SK-N-SH (cell line): ENCODE measurements at regions not wholly inside any gene's neighbourhood (a gene's known extent, or its start where the extent isn't known, plus 50 kb on each side); places are given as distances from the start of the nearest gene placed in this dataset.
"Not testable (repeated sequence)": the region's sequence is repeated elsewhere in the genome, so short reads cannot be mapped to it uniquely, and the experiment has no call there.

Source experiments
- CTCF ChIA-PET: fragments of 300-600, 350-600 bp; formaldehyde crosslinking; extraction: SDS; loops from one replicate; lab custom pipeline; 2021; lab: Yijun Ruan, JAX
- POLR2A ChIA-PET: fragments of 350-600 bp; sonication (Branson Sonifier 250); formaldehyde crosslinking; extraction: SDS; loops from one replicate; lab custom pipeline; 2020; ENCODE audit warnings: antibody characterized with exemption, inconsistent platforms; lab: Yijun Ruan, JAX
- DNase-seq: peaks from one replicate; pipeline ENCODE4 v3.0.0; 2012
- H2AFZ ChIP-seq: fragments of 200-600 bp; sonication (generic); 2 replicates; pipeline ENCODE4 v1.8.1; 2016; ENCODE audit warnings: antibody characterized with exemption, mild to moderate bottlenecking, low read depth
- H3F3A ChIP-seq: fragments of 200-600 bp; sonication (generic); replicated peaks from 2 replicates; pipeline ENCODE3; 2016; ENCODE audit warnings: antibody characterized with exemption, mild to moderate bottlenecking; ENCODE audit not compliant: insufficient read depth
- H3K27ac ChIP-seq, 2 experiments: fragments of 200-500 bp in 1 of 2; fragments of 200-600 bp in 1 of 2; sonication (Bioruptor generic) in 1 of 2; sonication (generic), shearing (Covaris generic) in 1 of 2; 2 replicates each; pipeline versions ENCODE4 v1.5.1 to v1.6.1; 2014 to 2016; ENCODE audit warnings: low read depth in 2 of 2, inconsistent platforms in 1 of 2, low read length in 1 of 2, mild to moderate bottlenecking in 1 of 2, mixed read lengths in 1 of 2
- H3K27me3 ChIP-seq: fragments of 200-600 bp; sonication (generic), shearing (Covaris generic); 2 replicates; pipeline ENCODE4 v1.6.1; 2016; ENCODE audit warnings: mixed run types; ENCODE audit not compliant: insufficient read depth
- H3K36me3 ChIP-seq, 2 experiments: fragments of 200-500 bp in 1 of 2; fragments of 200-600 bp in 1 of 2; sonication (Bioruptor generic) in 1 of 2; sonication (generic) in 1 of 2; replicated peaks in 1 of 2; 2 replicates each; pipeline versions ENCODE3 to v1.5.1; 2014 to 2016; ENCODE audit warnings: low read length in 1 of 2, mild to moderate bottlenecking in 1 of 2; ENCODE audit not compliant: insufficient read depth in 2 of 2, control insufficient read depth in 1 of 2
- H3K4me1 ChIP-seq, 2 experiments: fragments of 200-500 bp in 1 of 2; fragments of 200-600 bp in 1 of 2; sonication (Bioruptor generic) in 1 of 2; sonication (generic), shearing (Covaris generic) in 1 of 2; 2 replicates each; pipeline versions ENCODE4 v1.5.1 to v1.6.1; 2014 to 2016; ENCODE audit warnings: low read depth in 1 of 2, low read length in 1 of 2, mixed run types in 1 of 2; ENCODE audit not compliant: insufficient read depth in 2 of 2, control insufficient read depth in 1 of 2
- H3K4me2 ChIP-seq: fragments of 200-600 bp; sonication (generic), shearing (Covaris generic); 2 replicates; pipeline ENCODE4 v1.6.1; 2017; ENCODE audit warnings: mixed run types
- H3K4me3 ChIP-seq, 2 experiments: fragments of 200-500 bp in 1 of 2; fragments of 200-600 bp in 1 of 2; sonication (Bioruptor generic) in 1 of 2; sonication (generic), shearing (Covaris generic) in 1 of 2; 2 replicates each; pipeline versions ENCODE4 v1.5.1 to v1.8.1; 2014 to 2016; ENCODE audit warnings: low read depth in 2 of 2, inconsistent platforms in 1 of 2, low read length in 1 of 2, mild to moderate bottlenecking in 1 of 2, mixed read lengths in 1 of 2, moderate library complexity in 1 of 2
- H3K79me2 ChIP-seq: fragments of 200-600 bp; sonication (generic); 2 replicates; pipeline ENCODE4 v1.8.1; 2017; ENCODE audit warnings: mild to moderate bottlenecking; ENCODE audit not compliant: insufficient read depth
- H3K9ac ChIP-seq: fragments of 200-600 bp; sonication (generic); 2 replicates; pipeline ENCODE4 v1.6.1; 2017; ENCODE audit warnings: mixed run types
- H3K9me2 ChIP-seq: fragments of 200-600 bp; sonication (generic); 2 replicates; pipeline ENCODE4 v1.6.1; 2017; ENCODE audit warnings: mixed run types
- H3K9me3 ChIP-seq: fragments of 200-600 bp; sonication (generic); 2 replicates; pipeline ENCODE4 v1.6.1; 2017; ENCODE audit warnings: mixed run types, mild to moderate bottlenecking, moderate library complexity
- H4K20me1 ChIP-seq: fragments of 200-600 bp; sonication (generic); 2 replicates; pipeline ENCODE4 v1.6.1; 2017; ENCODE audit warnings: mild to moderate bottlenecking, mixed run types; ENCODE audit not compliant: insufficient read depth
- CHD2 ChIP-seq: fragments of 150-350 bp; IDR thresholded peaks from 2 replicates; pipeline ENCODE4 v1.6.1; 2018; ENCODE audit warnings: low read length; ENCODE audit not compliant: partially characterized antibody
- EZH2phosphoT487 ChIP-seq: fragments of 200-600 bp; sonication (generic); IDR thresholded peaks from 2 replicates; pipeline ENCODE4 v1.6.1; 2017; ENCODE audit warnings: low read depth, mixed run types, mild to moderate bottlenecking, antibody characterized with exemption, moderate library complexity, borderline replicate concordance
- FOSL2 ChIP-seq: IDR thresholded peaks from 2 replicates; pipeline ENCODE4 v1.4.0; 2012; ENCODE audit warnings: low read depth, mild to moderate bottlenecking, moderate library complexity, borderline replicate concordance
- FOXJ3 ChIP-seq: sonication (generic); formaldehyde crosslinking; IDR thresholded peaks from 2 replicates; pipeline ENCODE4 v1.5.1; 2020; ENCODE audit warnings: mild to moderate bottlenecking, missing genetic modification reagents
- GATA2 ChIP-seq: sonication (generic); formaldehyde crosslinking; IDR thresholded peaks from 2 replicates; pipeline ENCODE4 v1.5.0; 2020; ENCODE audit warnings: mild to moderate bottlenecking, missing genetic modification reagents
- JUND ChIP-seq: IDR thresholded peaks from 2 replicates; pipeline ENCODE4 v1.4.0; 2012
- POLR2AphosphoS5 ChIP-seq: IDR thresholded peaks from 2 replicates; pipeline ENCODE4 v1.6.1; 2012; ENCODE audit warnings: low read depth, low read length
- RAD21 ChIP-seq: IDR thresholded peaks from 2 replicates; pipeline ENCODE4 v1.6.1; 2012; ENCODE audit warnings: mild to moderate bottlenecking, low read length
- RCOR1 ChIP-seq: fragments of 150-350 bp; IDR thresholded peaks from 2 replicates; pipeline ENCODE4 v1.6.1; 2017; ENCODE audit warnings: antibody characterized with exemption, low read length
- SIN3A ChIP-seq: IDR thresholded peaks from 2 replicates; pipeline ENCODE4 v1.6.1; 2012; ENCODE audit warnings: low read depth, mild to moderate bottlenecking, low read length, moderate library complexity, borderline replicate concordance
- SMC3 ChIP-seq: IDR thresholded peaks from 2 replicates; pipeline ENCODE4 v1.6.1; 2012; ENCODE audit warnings: low read depth, low read length, improper control_type of control experiment
- YY1 ChIP-seq: IDR thresholded peaks from 2 replicates; pipeline ENCODE4 v1.4.0; 2012; ENCODE audit warnings: low read depth, mild to moderate bottlenecking
- WGBS: methylation state at CpG from one replicate; pipeline ENCODE4 v1.1.6; 2017; ENCODE audit warnings: low lambda C conversion rate; 5-methylcytosine and 5-hydroxymethylcytosine counted together
- TF ChIP-seq, protein P1 (sequence below): fragments of 150-350 bp; IDR thresholded peaks from 2 replicates; pipeline ENCODE4 v1.6.1; 2016; ENCODE audit warnings: mild to moderate bottlenecking, low read depth, low read length
- TF ChIP-seq, protein P2 (sequence below): IDR thresholded peaks from 2 replicates; pipeline ENCODE4 v1.6.1; 2012; ENCODE audit warnings: mild to moderate bottlenecking, low read depth, low read length, moderate library complexity
- TF ChIP-seq, protein P3 (sequence below): fragments of 200-600 bp; sonication (generic); IDR thresholded peaks from 2 replicates; pipeline ENCODE4 v1.6.1; 2017; ENCODE audit warnings: antibody characterized with exemption, mild to moderate bottlenecking, moderate library complexity
- TF ChIP-seq, protein P4 (sequence below): IDR thresholded peaks from 2 replicates; pipeline ENCODE4 v1.4.0; 2012; ENCODE audit warnings: low read depth, borderline replicate concordance
- TF ChIP-seq, protein P5 (sequence below): IDR thresholded peaks from 2 replicates; pipeline ENCODE4; 2012

DNA sequence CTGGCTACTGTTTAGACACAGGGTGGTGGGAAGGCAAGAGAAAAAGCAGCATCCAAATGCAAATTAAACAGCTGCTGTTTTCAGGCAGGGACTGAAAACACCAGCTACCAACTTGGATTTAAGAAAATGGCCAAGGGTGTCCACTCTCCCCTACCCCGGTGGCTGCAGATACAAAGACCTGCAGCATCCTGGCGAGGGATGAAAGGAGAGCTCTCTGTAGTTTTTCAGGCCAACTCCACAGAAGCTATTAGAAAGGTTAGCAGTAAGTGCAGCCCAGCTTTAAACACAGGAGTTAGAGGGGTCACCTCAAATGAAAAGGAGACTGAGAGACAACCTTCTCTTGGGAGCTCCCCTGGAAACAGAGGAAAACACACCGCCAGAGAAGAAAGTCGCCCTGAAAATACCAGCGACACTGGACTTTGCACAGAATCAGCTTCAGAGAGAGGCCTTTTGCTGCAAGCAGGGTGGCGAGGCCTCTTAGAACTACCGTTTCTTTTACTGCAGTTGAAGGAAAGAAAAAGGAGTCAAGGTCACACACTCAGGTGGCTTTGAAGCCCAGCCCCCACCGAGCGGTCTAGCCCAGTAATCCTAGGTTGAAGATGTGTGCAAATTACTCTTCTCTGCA, 74.4 kb upstream of the TIAM1 start:
- H3K4me2 ChIP-seq: no peak overlapping the region
- H3K36me3 ChIP-seq: no peaks in the 10 kb centered on the region
- no peak for DNase-seq
- 78% methylated on average over 8 of the region's 9 CpGs for WGBS
- ChIA-PET POLR2A (no interaction called here), CTCF (no interaction called here)
- no peaks in the 10 kb centered on the region for H3K27me3 ChIP-seq
- no peaks in the 10 kb centered on the region for H3K9me2 ChIP-seq
- TF ChIP-seq, protein P1, sequence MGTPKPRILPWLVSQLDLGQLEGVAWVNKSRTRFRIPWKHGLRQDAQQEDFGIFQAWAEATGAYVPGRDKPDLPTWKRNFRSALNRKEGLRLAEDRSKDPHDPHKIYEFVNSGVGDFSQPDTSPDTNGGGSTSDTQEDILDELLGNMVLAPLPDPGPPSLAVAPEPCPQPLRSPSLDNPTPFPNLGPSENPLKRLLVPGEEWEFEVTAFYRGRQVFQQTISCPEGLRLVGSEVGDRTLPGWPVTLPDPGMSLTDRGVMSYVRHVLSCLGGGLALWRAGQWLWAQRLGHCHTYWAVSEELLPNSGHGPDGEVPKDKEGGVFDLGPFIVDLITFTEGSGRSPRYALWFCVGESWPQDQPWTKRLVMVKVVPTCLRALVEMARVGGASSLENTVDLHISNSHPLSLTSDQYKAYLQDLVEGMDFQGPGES: no peak
- TF ChIP-seq, protein P2, sequence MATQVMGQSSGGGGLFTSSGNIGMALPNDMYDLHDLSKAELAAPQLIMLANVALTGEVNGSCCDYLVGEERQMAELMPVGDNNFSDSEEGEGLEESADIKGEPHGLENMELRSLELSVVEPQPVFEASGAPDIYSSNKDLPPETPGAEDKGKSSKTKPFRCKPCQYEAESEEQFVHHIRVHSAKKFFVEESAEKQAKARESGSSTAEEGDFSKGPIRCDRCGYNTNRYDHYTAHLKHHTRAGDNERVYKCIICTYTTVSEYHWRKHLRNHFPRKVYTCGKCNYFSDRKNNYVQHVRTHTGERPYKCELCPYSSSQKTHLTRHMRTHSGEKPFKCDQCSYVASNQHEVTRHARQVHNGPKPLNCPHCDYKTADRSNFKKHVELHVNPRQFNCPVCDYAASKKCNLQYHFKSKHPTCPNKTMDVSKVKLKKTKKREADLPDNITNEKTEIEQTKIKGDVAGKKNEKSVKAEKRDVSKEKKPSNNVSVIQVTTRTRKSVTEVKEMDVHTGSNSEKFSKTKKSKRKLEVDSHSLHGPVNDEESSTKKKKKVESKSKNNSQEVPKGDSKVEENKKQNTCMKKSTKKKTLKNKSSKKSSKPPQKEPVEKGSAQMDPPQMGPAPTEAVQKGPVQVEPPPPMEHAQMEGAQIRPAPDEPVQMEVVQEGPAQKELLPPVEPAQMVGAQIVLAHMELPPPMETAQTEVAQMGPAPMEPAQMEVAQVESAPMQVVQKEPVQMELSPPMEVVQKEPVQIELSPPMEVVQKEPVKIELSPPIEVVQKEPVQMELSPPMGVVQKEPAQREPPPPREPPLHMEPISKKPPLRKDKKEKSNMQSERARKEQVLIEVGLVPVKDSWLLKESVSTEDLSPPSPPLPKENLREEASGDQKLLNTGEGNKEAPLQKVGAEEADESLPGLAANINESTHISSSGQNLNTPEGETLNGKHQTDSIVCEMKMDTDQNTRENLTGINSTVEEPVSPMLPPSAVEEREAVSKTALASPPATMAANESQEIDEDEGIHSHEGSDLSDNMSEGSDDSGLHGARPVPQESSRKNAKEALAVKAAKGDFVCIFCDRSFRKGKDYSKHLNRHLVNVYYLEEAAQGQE: no peak
- no peak for TF ChIP-seq JUND
- TF ChIP-seq, protein P3, sequence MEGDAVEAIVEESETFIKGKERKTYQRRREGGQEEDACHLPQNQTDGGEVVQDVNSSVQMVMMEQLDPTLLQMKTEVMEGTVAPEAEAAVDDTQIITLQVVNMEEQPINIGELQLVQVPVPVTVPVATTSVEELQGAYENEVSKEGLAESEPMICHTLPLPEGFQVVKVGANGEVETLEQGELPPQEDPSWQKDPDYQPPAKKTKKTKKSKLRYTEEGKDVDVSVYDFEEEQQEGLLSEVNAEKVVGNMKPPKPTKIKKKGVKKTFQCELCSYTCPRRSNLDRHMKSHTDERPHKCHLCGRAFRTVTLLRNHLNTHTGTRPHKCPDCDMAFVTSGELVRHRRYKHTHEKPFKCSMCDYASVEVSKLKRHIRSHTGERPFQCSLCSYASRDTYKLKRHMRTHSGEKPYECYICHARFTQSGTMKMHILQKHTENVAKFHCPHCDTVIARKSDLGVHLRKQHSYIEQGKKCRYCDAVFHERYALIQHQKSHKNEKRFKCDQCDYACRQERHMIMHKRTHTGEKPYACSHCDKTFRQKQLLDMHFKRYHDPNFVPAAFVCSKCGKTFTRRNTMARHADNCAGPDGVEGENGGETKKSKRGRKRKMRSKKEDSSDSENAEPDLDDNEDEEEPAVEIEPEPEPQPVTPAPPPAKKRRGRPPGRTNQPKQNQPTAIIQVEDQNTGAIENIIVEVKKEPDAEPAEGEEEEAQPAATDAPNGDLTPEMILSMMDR: no peak
- no peak for TF ChIP-seq FOXJ3 (CRISPR knock-in tag)
- no peak for TF ChIP-seq RAD21
- TF ChIP-seq SIN3A: no peak
- no peak for TF ChIP-seq YY1
- TF ChIP-seq CHD2: no peak
- TF ChIP-seq EZH2phosphoT487: no peak
- TF ChIP-seq RCOR1: no peak
- TF ChIP-seq, protein P4, sequence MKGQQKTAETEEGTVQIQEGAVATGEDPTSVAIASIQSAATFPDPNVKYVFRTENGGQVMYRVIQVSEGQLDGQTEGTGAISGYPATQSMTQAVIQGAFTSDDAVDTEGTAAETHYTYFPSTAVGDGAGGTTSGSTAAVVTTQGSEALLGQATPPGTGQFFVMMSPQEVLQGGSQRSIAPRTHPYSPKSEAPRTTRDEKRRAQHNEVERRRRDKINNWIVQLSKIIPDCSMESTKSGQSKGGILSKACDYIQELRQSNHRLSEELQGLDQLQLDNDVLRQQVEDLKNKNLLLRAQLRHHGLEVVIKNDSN: no peak
- no peak for TF ChIP-seq POLR2AphosphoS5
- TF ChIP-seq, protein P5, sequence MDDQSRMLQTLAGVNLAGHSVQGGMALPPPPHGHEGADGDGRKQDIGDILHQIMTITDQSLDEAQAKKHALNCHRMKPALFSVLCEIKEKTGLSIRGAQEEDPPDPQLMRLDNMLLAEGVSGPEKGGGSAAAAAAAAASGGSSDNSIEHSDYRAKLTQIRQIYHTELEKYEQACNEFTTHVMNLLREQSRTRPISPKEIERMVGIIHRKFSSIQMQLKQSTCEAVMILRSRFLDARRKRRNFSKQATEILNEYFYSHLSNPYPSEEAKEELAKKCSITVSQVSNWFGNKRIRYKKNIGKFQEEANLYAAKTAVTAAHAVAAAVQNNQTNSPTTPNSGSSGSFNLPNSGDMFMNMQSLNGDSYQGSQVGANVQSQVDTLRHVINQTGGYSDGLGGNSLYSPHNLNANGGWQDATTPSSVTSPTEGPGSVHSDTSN: no peak
- TF ChIP-seq SMC3: no peak
- TF ChIP-seq FOSL2: no peak
- TF ChIP-seq GATA2 (CRISPR knock-in tag): no peak
- no peak overlapping the region for H2AFZ ChIP-seq
- no peak overlapping the region for H3K4me3 ChIP-seq
- no peak overlapping the region for H3K9ac ChIP-seq
- H3K9me3 ChIP-seq: no peaks in the 10 kb centered on the region
- no peaks in the 10 kb centered on the region for H3K4me1 ChIP-seq
- no peak overlapping the region for H3K27ac ChIP-seq
- H3K79me2 ChIP-seq: no peaks in the 10 kb centered on the region
- H4K20me1 ChIP-seq: no peaks in the 10 kb centered on the region
- H3F3A ChIP-seq: no peaks in the 10 kb centered on the region

DNA sequence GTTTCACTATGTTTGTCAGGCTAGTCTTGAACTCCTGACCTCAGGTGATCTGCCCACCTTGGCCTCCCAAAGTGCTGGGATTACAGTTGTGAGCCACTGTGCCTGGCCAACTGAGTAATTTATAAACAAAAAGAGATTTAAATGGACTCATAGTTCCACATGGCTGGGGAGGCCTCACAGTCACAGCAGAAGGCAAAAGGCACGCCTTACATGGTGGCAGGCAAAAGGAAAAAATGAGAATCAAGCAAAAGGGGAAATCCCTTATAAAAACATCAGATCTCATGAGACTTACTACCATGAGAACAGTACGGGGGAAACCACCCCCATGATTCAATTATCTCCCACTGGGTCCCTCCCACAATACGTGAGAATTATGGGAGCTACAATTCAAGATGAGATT, 73.2 kb upstream of the TIAM1 start:
- H3K79me2 ChIP-seq, H3K27ac ChIP-seq, H3K4me2 ChIP-seq, H3K27me3 ChIP-seq, H2AFZ ChIP-seq, POLR2A ChIA-PET, H3K4me1 ChIP-seq, H4K20me1 ChIP-seq, H3K9me2 ChIP-seq, H3K9ac ChIP-seq, H3K9me3 ChIP-seq, H3K36me3 ChIP-seq, DNase-seq, CTCF ChIA-PET, H3K4me3 ChIP-seq, H3F3A ChIP-seq: not testable (repeated sequence)
- WGBS: 42% methylated on average over 3 of the region's 3 CpGs
